Spleen (tissue), 11 donors: ENCODE measurements at regions not wholly inside any gene's neighbourhood (a gene's known extent, or its start where the extent isn't known, plus 50 kb on each side); places are given as distances from the start of the nearest gene placed in this dataset.

Source experiments
- DNase-seq: peaks from one replicate; pipeline ENCODE4 v3.0.0-alpha.2; 2020
- H3K27ac ChIP-seq, 8 donors: fragments of 200-600 bp; sonication (generic) in 7 of 8; 1 replicate in 4 of 8; 2 replicates in 4 of 8; pipeline versions ENCODE4 v1.5.0 to v1.8.0; 2016 to 2021; ENCODE audit warnings: inconsistent platforms in 4 of 8, mild to moderate bottlenecking in 4 of 8, moderate library complexity in 1 of 8
- H3K27me3 ChIP-seq, 7 donors: fragments of 200-600 bp; sonication (generic) in 6 of 7; replicated peaks in 1 of 7; 1 replicate in 4 of 7; 2 replicates in 3 of 7; pipeline versions ENCODE4 v1.5.0 to v1.8.0; 2016 to 2021; ENCODE audit warnings: inconsistent platforms in 3 of 7, mild to moderate bottlenecking in 1 of 7
- H3K36me3 ChIP-seq, 6 donors: fragments of 200-600 bp; sonication (generic) in 5 of 6; 1 replicate in 4 of 6; 2 replicates in 2 of 6; pipeline versions ENCODE4 v1.5.0 to v1.8.0; 2016 to 2021; ENCODE audit warnings: inconsistent platforms in 2 of 6
- H3K4me1 ChIP-seq, 6 donors: fragments of 200-600 bp; sonication (generic) in 5 of 6; 1 replicate in 3 of 6; 2 replicates in 3 of 6; pipeline versions ENCODE4 v1.5.0 to v1.8.0; 2016 to 2021; ENCODE audit warnings: inconsistent platforms in 3 of 6
- H3K4me3 ChIP-seq, 8 donors: fragments of 200-600 bp; sonication (generic) in 7 of 8; 1 replicate in 4 of 8; 2 replicates in 4 of 8; pipeline versions ENCODE4 v1.5.0 to v1.8.0; 2016 to 2021; ENCODE audit warnings: inconsistent platforms in 4 of 8, mild to moderate bottlenecking in 4 of 8, moderate library complexity in 2 of 8
- H3K9me3 ChIP-seq, 8 donors: fragments of 200-600 bp; sonication (generic) in 7 of 8; 1 replicate in 4 of 8; 2 replicates in 4 of 8; pipeline versions ENCODE4 v1.5.0 to v1.8.0; 2016 to 2021; ENCODE audit warnings: inconsistent platforms in 4 of 8
- POLR2A ChIP-seq, 3 donors: fragments of 450-650 bp; IDR thresholded peaks; one replicate each; pipeline ENCODE4 v1.5.1; 2017; ENCODE audit warnings: antibody characterized with exemption in 3 of 3, mild to moderate bottlenecking in 1 of 3
- POLR2AphosphoS5 ChIP-seq, 3 donors: sonication (generic); formaldehyde crosslinking; IDR thresholded peaks; one replicate each; pipeline ENCODE4 v1.5.1; 2017; ENCODE audit warnings: antibody characterized with exemption in 3 of 3
- WGBS, 5 donors: extraction: QIAGEN DNeasy Blood & Tissue Kit in 3 of 5; methylation state at CpG; one replicate each; pipeline versions ENCODE4 v1.1.5 to v1.1.7; 2013 to 2018; 5-methylcytosine and 5-hydroxymethylcytosine counted together
- intact Hi-C: fragments of 100-400 bp; cut with DNase I; formaldehyde crosslinking; loops from one replicate; pipeline ENCODE4 v1.15.0; 2023; ENCODE audit warnings: low total_unique reads
- TF ChIP-seq, protein P1 (sequence below), 11 experiments: fragments of 200-600 bp in 7 of 11; fragments of 450-650 bp in 4 of 11; sonication (generic) in 4 of 11; IDR thresholded peaks in 8 of 11; conservative IDR thresholded peaks in 3 of 11; 1 replicate in 7 of 11; 2 replicates in 4 of 11; pipeline versions ENCODE4 v1.4.0 to v1.8.0; 2016 to 2021; ENCODE audit warnings: antibody characterized with exemption in 11 of 11, inconsistent platforms in 4 of 11, mild to moderate bottlenecking in 1 of 11
- donor health status: healthy with polysubstance abuse.
- donor health status: DM: no; HTN: no; CAD: no; lungs with moderate emphysema.
- donor health status: DM: no; HTN: no; CAD: no.
- donor health status: Bipolar disorder and iron deficiency.
- donor health status: healthy.
- donor health status: DM: no; HTN: no; CAD: no.
- donor health status: DM: yes; HTN: yes; CAD: no.

DNA sequence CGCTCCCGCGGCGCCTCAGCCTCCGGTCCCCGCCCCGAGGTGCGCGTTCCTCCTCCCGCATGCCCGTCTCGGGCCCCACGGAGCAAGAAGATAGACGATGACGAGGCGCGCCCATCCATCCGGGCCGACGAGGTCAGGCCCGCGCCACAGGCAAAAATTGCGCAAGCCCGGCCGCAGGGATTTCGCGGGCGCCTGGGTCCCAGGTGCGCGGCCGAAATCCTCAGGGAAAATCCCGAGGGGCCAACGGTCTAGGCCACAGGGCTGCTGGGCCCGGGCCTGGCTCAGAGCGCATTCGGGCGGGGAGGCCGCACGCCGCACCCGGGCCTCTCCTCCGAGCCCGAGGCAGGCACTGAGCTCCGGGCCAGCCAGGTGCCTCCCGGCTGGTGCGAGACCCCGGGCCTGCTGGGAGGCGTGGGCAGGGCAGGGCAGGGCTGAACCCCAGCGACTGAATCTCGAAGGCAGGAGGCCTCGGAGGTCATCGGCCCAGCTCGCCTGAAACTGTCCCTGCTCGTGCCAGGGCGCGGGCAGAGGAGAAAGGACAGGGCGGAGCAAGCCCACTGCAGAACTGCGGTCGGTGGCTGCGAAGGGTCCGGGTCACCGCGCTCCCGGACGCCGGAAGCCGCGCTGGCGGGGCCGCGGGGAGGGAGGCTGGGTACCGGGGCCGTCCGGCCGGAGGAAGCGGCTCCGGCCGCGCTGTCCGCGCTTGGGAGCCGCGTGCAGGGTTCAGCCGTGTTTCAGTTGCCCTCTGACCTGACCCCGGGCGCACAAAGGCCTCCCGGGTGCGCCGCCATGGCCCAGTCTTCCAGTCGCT lies 66.8 kb downstream of the FOXD1 start:
- DNase-seq: peak; percentile 71
- Histone ChIP-seq H3K4me3 (peak overlapping the region in 7 of 8 donors; percentile 14 to 60 (median 21)), H3K27me3 (peaks cover 25 to 89% (median 65%) of the 10 kb centered on the region in 7 donors)

DNA sequence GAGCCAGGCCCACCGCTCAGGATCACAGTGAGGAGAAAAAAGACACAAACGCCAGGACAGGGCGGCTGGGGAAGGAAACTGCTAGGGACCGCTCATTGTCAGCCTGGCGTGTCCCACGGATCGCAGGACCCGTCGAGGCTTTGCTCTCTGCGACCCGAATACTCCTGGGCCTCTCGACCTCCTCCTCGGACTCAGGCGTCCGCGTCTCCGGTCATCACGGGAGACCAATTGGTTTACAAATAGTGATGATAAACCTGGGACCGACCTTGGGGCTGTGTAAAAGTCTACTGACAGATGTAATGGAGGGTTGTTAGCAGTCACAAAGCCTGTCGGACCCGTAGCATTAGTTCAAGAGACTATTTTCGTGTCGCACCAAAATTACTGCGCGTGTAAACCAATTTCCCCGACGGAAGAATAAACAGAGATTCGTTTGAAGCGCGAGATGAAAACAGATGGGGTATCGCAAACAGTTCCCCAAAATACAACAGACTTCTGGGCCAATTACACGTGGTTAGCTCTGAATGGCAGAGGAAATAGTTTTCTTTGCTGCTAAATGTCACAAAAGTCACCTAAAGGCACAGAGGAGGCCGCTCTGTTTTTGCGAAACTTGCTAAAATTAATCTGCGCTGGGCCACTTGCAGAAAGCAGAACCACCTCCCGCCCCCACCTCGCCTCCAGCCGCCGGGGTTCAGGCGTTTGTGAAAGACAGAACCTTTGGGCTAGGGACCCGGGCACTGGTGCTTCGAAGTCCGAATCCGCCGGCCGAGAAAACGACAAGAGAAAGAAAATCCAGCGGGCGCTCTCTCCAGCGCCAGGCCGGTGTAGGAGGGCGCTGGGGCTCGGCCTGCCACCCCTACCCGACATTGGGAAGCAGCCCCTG lies 67.6 kb downstream of the FOXD1 start:
- Histone ChIP-seq H3K4me3 (peak overlapping the region in 7 of 8 donors; percentile 14 to 60 (median 21)), H3K9me3 (peaks cover 8 to 29% (median 21%) of the 10 kb centered on the region in 8 donors), H3K27me3 (peaks cover 25 to 98% (median 65%) of the 10 kb centered on the region in 7 donors), H3K27ac (no peak overlapping the region), H3K36me3 (no peaks in the 10 kb centered on the region), H3K4me1 (peaks cover 14 to 29% (median 23%) of the 10 kb centered on the region in 6 donors)
- intact Hi-C loops: no loop called here
- no peak for DNase-seq
- TF ChIP-seq POLR2A (IDR thresholded peaks at IDR 0.05) (no peak), POLR2AphosphoS5 (IDR thresholded peaks at IDR 0.05) (no peak)
- TF ChIP-seq, protein P1, sequence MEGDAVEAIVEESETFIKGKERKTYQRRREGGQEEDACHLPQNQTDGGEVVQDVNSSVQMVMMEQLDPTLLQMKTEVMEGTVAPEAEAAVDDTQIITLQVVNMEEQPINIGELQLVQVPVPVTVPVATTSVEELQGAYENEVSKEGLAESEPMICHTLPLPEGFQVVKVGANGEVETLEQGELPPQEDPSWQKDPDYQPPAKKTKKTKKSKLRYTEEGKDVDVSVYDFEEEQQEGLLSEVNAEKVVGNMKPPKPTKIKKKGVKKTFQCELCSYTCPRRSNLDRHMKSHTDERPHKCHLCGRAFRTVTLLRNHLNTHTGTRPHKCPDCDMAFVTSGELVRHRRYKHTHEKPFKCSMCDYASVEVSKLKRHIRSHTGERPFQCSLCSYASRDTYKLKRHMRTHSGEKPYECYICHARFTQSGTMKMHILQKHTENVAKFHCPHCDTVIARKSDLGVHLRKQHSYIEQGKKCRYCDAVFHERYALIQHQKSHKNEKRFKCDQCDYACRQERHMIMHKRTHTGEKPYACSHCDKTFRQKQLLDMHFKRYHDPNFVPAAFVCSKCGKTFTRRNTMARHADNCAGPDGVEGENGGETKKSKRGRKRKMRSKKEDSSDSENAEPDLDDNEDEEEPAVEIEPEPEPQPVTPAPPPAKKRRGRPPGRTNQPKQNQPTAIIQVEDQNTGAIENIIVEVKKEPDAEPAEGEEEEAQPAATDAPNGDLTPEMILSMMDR (IDR thresholded peaks at IDR 0.05 in 8 of 11, conservative IDR thresholded peaks at IDR 0.05 in 3 of 11): no peak
- 7 to 23% (median 9%) methylated on average over 39 to 54 of the region's 54 CpGs for WGBS, 5 donors

More for the DNA sequence above, 66.8 kb downstream of the FOXD1 start:
- intact Hi-C loops: no loop called here
- peaks cover 8 to 36% (median 23%) of the 10 kb centered on the region in 8 donors for H3K9me3 ChIP-seq
- TF ChIP-seq POLR2AphosphoS5 (IDR thresholded peaks at IDR 0.05) (no peak), POLR2A (IDR thresholded peaks at IDR 0.05) (no peak)
- TF ChIP-seq, protein P1 (IDR thresholded peaks at IDR 0.05 in 8 of 11, conservative IDR thresholded peaks at IDR 0.05 in 3 of 11): no peak
- WGBS, 5 donors: 4 to 12% (median 9%) methylated on average over 65 to 90 of the region's 90 CpGs
- H3K36me3 ChIP-seq: no peaks in the 10 kb centered on the region
- peaks cover 14 to 34% (median 25%) of the 10 kb centered on the region in 6 donors for H3K4me1 ChIP-seq
- no peak overlapping the region for H3K27ac ChIP-seq

DNA sequence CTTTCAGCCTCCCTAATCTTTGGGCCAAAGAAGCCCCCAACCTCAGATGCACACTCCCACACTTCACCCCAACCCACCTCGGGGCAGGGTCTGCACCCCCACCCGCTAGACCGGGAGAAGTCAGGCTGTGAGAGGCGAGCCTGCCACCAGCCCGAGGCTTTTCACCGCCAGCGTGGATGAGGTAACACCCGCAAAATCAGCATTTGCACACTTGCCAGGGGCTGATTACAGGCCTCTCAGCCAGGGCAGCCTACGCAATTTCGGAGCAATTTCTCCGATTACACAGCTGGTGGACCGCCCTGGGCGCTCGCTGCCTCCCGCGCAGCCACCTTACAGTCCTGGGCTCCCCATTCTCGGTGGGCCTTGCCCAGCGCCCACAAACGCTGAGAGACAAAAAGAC lies 68.5 kb downstream of the FOXD1 start:
- no peak for DNase-seq
- WGBS, 5 donors: 13 to 35% (median 18%) methylated on average over 16 to 19 of the region's 19 CpGs
- TF ChIP-seq POLR2A (IDR thresholded peaks at IDR 0.05) (no peak), POLR2AphosphoS5 (IDR thresholded peaks at IDR 0.05) (no peak)
- TF ChIP-seq, protein P1 (IDR thresholded peaks at IDR 0.05 in 8 of 11, conservative IDR thresholded peaks at IDR 0.05 in 3 of 11): no peak
- Histone ChIP-seq H3K4me3 (no peak overlapping the region), H3K4me1 (peaks cover 14 to 29% (median 23%) of the 10 kb centered on the region in 6 donors), H3K27me3 (peaks cover 25 to 98% (median 65%) of the 10 kb centered on the region in 7 donors), H3K9me3 (peaks cover 4 to 20% (median 14%) of the 10 kb centered on the region in 8 donors), H3K27ac (no peak overlapping the region), H3K36me3 (no peaks in the 10 kb centered on the region)
- intact Hi-C loops: no loop called here
